AG04449 (cell line): ENCODE measurements at regions not wholly inside any gene's neighbourhood (a gene's known extent, or its start where the extent isn't known, plus 50 kb on each side); places are given as distances from the start of the nearest gene placed in this dataset.

ENCODE experiments used
- CTCF ChIA-PET: fragments of 350-600 bp; formaldehyde crosslinking; extraction: SDS; loops from one replicate; lab custom pipeline; 2021; ENCODE audit warnings: antibody characterized with exemption; lab: Yijun Ruan, JAX
- POLR2A ChIA-PET: fragments of 400-600, 350-600 bp; formaldehyde crosslinking; extraction: SDS; loops from one replicate; lab custom pipeline; 2020; ENCODE audit warnings: antibody characterized with exemption, inconsistent platforms; lab: Yijun Ruan, JAX
- DNase-seq: peaks from one replicate; pipeline ENCODE4 v3.0.0-alpha.2; 2010; ENCODE audit warnings: low read depth, low spot score
- H3K4me3 ChIP-seq: 2 replicates; pipeline ENCODE4 v1.5.1; 2011; ENCODE audit warnings: low read depth, mild to moderate bottlenecking, control low read depth, low read length
- TF ChIP-seq, protein P1 (sequence below): IDR thresholded peaks from one replicate; pipeline ENCODE4 v1.5.1; 2011; ENCODE audit warnings: mild to moderate bottlenecking, moderate library complexity, low read length, control low read depth, inconsistent platforms; ENCODE audit not compliant: insufficient read depth; ENCODE audit errors: missing control alignments

DNA sequence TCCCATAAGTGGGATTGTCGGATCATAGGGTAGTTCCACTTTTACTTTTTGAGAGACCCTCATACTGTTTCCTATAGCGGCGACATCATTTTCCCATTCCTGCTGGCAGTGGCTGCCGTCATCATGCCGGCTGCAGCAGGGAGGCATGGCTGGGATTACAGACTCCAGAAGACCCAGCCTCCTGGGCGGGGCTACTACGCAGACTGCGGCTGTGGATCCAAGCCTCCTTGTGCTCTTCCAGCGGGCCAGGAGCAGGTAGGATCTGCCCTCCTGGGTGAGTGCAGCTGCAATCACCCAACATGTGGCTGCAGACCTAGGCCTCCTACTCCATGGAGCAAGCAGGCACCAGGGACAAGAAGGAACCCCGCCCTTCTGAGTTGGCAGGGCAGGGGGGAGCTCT lies 359.2 kb downstream of the GALR1 start:
- H3K4me3 ChIP-seq = no peak overlapping the region
- POLR2A ChIA-PET = no interaction called here
- TF ChIP-seq, protein P1, sequence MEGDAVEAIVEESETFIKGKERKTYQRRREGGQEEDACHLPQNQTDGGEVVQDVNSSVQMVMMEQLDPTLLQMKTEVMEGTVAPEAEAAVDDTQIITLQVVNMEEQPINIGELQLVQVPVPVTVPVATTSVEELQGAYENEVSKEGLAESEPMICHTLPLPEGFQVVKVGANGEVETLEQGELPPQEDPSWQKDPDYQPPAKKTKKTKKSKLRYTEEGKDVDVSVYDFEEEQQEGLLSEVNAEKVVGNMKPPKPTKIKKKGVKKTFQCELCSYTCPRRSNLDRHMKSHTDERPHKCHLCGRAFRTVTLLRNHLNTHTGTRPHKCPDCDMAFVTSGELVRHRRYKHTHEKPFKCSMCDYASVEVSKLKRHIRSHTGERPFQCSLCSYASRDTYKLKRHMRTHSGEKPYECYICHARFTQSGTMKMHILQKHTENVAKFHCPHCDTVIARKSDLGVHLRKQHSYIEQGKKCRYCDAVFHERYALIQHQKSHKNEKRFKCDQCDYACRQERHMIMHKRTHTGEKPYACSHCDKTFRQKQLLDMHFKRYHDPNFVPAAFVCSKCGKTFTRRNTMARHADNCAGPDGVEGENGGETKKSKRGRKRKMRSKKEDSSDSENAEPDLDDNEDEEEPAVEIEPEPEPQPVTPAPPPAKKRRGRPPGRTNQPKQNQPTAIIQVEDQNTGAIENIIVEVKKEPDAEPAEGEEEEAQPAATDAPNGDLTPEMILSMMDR = no peak
- CTCF ChIA-PET = no interaction called here
- DNase-seq = no peak

DNA sequence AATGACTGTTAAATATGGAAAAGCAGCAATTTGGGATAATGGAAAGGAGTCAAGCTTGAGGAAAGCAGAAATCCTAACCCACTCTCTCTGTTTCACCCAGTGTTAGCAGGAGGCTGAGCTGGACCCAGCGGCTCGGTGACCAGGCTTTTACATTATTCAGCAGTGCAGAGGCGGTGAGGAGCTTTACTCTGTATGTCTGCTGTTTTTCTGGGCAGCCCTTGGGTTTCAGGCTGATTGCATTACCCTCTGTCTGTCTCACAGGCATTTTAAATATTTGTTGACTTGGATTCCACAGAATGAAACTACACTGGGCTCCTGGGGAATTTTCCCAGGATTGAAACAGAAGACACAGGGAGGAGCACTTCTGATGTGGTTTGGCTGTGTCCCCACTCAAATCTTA lies 368.0 kb downstream of the GALR1 start:
- DNase-seq = no peak
- TF ChIP-seq, protein P1 = no peak
- POLR2A ChIA-PET = no interaction called here
- H3K4me3 ChIP-seq = no peak overlapping the region
- CTCF ChIA-PET = no interaction called here

DNA sequence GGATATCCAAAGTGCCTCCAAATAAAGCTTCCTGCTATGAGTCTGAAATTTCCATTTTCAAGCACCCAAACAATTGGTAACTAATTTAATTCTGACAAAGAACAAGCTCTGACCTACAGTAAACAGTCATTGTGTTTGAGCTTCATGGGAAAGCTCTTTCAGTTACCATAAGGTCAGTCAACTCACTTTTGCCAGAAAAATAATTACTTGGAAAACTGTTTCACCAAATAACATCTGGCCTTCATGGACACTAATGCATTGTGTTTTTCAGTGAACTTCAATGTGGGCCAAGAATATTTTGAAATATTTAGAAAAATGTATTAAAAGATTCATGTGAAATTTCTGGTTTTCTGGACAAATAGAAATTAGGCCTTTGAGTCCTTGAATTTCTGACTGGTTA lies 369.9 kb downstream of the GALR1 start:
- ChIA-PET CTCF (no interaction called here), POLR2A (no interaction called here)
- H3K4me3 ChIP-seq = no peak overlapping the region
- DNase-seq = no peak
- TF ChIP-seq, protein P1 = no peak

DNA sequence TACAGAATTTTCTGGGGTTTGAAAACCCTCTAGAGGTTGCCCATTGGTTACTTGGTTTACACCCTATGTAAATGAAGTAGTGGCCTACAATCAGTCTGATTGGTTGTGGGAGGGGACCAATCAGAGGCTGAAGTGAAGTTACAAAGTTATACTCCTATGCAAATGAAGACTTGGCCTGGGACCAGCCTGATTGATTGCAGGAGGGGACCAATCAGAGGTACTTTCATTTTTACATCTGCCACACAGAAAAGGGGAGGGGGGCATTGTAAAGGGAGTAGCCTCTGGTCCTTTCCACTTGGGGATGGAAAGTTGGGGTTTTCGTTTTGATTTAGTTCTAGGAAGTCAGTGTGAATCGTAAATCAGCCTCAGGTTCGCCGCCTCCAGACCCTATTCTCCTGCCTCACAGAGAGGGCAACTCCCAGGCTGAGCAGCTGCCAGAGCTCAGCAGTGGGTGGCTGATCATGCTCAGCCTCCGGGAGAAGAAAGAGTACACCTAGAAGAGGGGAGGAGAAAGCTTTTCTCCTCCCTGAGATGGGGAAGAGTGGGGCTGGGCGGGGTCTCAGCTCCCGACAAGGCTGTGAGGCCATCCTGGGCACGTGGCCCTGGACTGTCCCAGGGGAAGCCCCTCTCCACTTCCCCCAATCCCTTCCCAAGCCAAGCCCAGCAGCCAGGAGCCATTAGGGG lies 372.5 kb downstream of the GALR1 start:
- DNase-seq = no peak
- CTCF ChIA-PET = no interaction called here
- POLR2A ChIA-PET = no interaction called here
- no peak overlapping the region for H3K4me3 ChIP-seq
- TF ChIP-seq, protein P1 = no peak

DNA sequence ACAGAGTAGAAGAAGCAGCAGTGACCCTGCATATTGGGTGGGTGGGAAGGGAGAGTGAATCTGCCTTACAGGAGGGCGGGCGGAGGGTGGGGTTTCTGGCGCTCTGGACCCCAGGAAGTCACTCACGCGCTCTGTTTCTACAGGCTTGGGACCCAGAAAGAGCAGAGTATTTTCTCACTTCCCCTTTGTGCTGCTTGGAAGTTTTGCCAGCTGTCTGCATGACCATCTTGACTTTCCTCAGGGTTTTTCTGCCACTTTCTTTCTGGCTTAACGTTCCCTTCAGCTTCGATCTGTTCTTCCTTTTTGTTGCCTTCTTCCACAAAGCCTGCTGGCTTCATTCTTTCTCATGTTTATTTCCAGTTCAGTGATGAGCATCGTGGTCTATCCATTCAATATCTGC lies 383.1 kb downstream of the GALR1 start:
- H3K4me3 ChIP-seq = no peak overlapping the region
- TF ChIP-seq, protein P1 = no peak
- CTCF ChIA-PET = no interaction called here
- POLR2A ChIA-PET = no interaction called here
- no peak for DNase-seq

DNA sequence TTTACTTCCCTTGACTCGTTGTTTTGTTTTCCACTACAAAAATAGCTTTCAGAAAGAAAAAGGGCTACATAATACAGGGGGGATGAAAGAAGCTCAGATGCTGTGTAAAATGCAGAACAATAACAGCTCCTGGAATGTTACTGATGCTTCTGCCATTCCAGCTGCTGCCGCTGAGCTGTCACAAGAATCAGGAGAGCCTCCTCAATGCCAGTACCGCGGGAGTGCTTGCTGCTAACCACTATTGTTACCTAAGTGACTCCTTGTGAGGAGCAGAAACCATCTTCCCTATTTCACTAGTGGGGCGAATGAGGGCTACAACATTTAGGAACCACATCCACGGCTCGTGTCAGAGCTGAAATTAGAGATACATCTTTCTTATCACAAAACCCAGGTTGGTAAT lies 384.8 kb downstream of the GALR1 start:
- TF ChIP-seq, protein P1 = no peak
- POLR2A ChIA-PET = no interaction called here
- no peak for DNase-seq
- H3K4me3 ChIP-seq = no peak overlapping the region
- CTCF ChIA-PET = no interaction called here
